Effector memory CD8-positive, alpha-beta T cell (primary cell): ENCODE measurements at regions not wholly inside any gene's neighbourhood (a gene's known extent, or its start where the extent isn't known, plus 50 kb on each side); places are given as distances from the start of the nearest gene placed in this dataset.

ENCODE experiments used
- ATAC-seq: fragments of 150-1000 bp; cut with Tn5 transposase; replicated peaks from 2 replicates; pipeline ENCODE4 v1.10.0; 2021; ENCODE audit warnings: mild to moderate bottlenecking, moderate library complexity
- DNase-seq, 3 experiments: peaks; one replicate each; pipeline ENCODE4 v3.0.0; 2021
- H3K27ac Mint-ChIP-seq, 2 donors: one replicate each; pipeline ENCODE4 v1.8.0; 2022; ENCODE audit warnings: mild to moderate bottlenecking in 2 of 2, mixed read lengths in 2 of 2, moderate library complexity in 2 of 2
- H3K27me3 Mint-ChIP-seq, 2 donors: one replicate each; pipeline ENCODE4 v1.8.0; 2022; ENCODE audit warnings: mixed read lengths in 2 of 2
- H3K36me3 Mint-ChIP-seq: one replicate; pipeline ENCODE4 v1.8.0; 2022; ENCODE audit warnings: mild to moderate bottlenecking, moderate library complexity, mixed read lengths; ENCODE audit not compliant: insufficient read depth
- H3K4me1 Mint-ChIP-seq, 2 donors: one replicate each; pipeline ENCODE4 v1.8.0; 2022; ENCODE audit warnings: low read depth in 2 of 2, mixed read lengths in 2 of 2
- H3K4me3 Mint-ChIP-seq, 2 donors: one replicate each; pipeline ENCODE4 v1.8.0; 2022; ENCODE audit warnings: mild to moderate bottlenecking in 2 of 2, mixed read lengths in 2 of 2, moderate library complexity in 2 of 2
- H3K9me3 Mint-ChIP-seq, 2 donors: one replicate each; pipeline ENCODE4 v1.8.0; 2022; ENCODE audit warnings: mixed read lengths in 2 of 2

DNA sequence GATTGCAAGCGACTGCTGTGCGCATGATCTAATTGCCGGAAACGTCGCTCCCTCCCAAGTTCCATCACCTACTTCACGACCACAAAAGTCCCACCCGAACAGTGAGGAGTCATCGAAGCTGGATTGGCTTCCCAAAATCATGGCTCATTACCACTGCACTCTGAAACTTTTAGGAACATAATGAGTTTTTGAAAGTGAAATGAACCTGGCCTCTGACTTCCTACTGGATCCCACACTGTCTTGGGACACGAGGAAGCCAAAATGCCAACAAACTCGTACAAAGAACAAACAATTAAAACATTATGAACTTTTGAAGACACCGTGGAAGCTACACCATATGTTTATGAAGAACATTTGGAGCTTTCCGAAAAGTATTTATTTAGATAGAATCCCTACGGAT is 334.8 kb upstream of the TMPO start:
- Mint-ChIP-seq H3K27me3 (peaks cover 10 to 39% of the 10 kb centered on the region in 2 donors), H3K4me1 (no peaks in the 10 kb centered on the region), H3K4me3 (no peak overlapping the region), H3K9me3 (peaks cover 3 to 8% of the 10 kb centered on the region in 2 donors), H3K27ac (no peak overlapping the region), H3K36me3 (no peaks in the 10 kb centered on the region)
- ATAC-seq (no peak), DNase-seq (no peak)

DNA sequence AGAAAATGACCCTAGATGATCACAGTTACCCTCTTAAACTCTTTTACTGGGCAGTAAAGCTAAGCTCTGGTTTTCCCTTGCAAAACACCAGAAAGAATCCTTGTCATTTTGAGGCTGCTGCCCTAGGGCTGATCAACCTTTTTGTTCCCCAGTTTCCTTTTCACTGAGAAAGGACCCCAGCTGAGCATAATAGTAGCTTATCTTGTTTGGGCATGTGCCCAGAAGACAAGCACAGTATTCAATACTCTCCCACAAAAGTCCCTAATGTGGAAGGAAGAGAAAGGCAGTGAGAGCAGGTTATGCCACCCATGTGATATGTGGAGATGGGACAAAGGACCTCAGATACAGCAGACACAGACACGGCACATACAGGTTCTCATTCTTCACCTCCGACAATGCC is 332.6 kb upstream of the TMPO start:
- no peaks in the 10 kb centered on the region for H3K36me3 Mint-ChIP-seq
- no peaks in the 10 kb centered on the region for H3K4me1 Mint-ChIP-seq
- no peak overlapping the region for H3K27ac Mint-ChIP-seq
- no peak overlapping the region for H3K4me3 Mint-ChIP-seq
- H3K9me3 Mint-ChIP-seq, result peaks cover 3 to 8% of the 10 kb centered on the region in 2 donors
- peaks cover 10 to 42% of the 10 kb centered on the region in 2 donors for H3K27me3 Mint-ChIP-seq
- ATAC-seq (no peak), DNase-seq (no peak)

DNA sequence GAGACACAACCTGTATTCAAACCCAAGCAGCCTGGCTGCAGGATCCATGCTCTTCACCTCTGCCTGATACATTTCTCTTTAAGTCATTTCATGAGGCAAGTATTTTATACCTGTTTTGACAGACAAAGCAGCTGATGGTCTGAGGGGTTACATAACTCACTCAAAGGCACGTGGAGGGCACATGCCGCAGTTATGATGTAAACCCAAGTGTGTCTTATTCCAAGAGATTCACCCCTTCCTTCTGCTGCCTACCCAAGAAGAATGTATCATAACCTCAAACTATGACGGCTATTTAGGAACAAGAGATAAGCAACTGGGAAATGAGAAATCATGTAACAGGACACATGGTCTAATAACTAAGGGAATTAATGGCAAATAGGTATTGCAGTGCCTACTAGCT is 329.8 kb upstream of the TMPO start:
- Mint-ChIP-seq H3K9me3 (peaks cover 3 to 8% of the 10 kb centered on the region in 2 donors), H3K4me3 (no peak overlapping the region), H3K4me1 (no peaks in the 10 kb centered on the region), H3K27me3 (peaks cover 10 to 31% of the 10 kb centered on the region in 2 donors), H3K27ac (no peak overlapping the region), H3K36me3 (no peaks in the 10 kb centered on the region)
- ATAC-seq (no peak), DNase-seq (no peak)

GRCh38 chr12:98188650-98189077 is 326.7 kb upstream of the TMPO start:
- H3K27me3 Mint-ChIP-seq, result peaks cover 0 to 17% of the 10 kb centered on the region in 2 donors
- H3K4me3 Mint-ChIP-seq, result no peak overlapping the region
- H3K27ac Mint-ChIP-seq, result no peak overlapping the region
- DNase-seq, result no peak
- no peak for ATAC-seq
- H3K36me3 Mint-ChIP-seq, result no peaks in the 10 kb centered on the region
- H3K9me3 Mint-ChIP-seq, result peaks cover 0 to 3% of the 10 kb centered on the region in 2 donors
- no peaks in the 10 kb centered on the region for H3K4me1 Mint-ChIP-seq

- peaks cover 0 to 3% of the 10 kb centered on the region in 2 donors for H3K9me3 Mint-ChIP-seq
- ATAC-seq, result no peak
- no peak overlapping the region for H3K4me3 Mint-ChIP-seq
- H3K27ac Mint-ChIP-seq, result no peak overlapping the region
- H3K36me3 Mint-ChIP-seq, result no peaks in the 10 kb centered on the region
- DNase-seq, result no peak
- peaks cover 6 to 11% of the 10 kb centered on the region in 2 donors for H3K27me3 Mint-ChIP-seq
- H3K4me1 Mint-ChIP-seq, result no peaks in the 10 kb centered on the region
Observed at GRCh38 chr12:98194591-98194990, 320.8 kb upstream of the TMPO start.

GRCh38 chr12:98198261-98198982 is 317.0 kb upstream of the TMPO start:
- no peaks in the 10 kb centered on the region for H3K36me3 Mint-ChIP-seq
- ATAC-seq (no peak), DNase-seq (no peak)
- no peak overlapping the region for H3K27ac Mint-ChIP-seq
- H3K4me3 Mint-ChIP-seq, result no peak overlapping the region
- peaks cover 6 to 21% of the 10 kb centered on the region in 2 donors for H3K27me3 Mint-ChIP-seq
- H3K9me3 Mint-ChIP-seq, result no peaks in the 10 kb centered on the region
- no peaks in the 10 kb centered on the region for H3K4me1 Mint-ChIP-seq

DNA sequence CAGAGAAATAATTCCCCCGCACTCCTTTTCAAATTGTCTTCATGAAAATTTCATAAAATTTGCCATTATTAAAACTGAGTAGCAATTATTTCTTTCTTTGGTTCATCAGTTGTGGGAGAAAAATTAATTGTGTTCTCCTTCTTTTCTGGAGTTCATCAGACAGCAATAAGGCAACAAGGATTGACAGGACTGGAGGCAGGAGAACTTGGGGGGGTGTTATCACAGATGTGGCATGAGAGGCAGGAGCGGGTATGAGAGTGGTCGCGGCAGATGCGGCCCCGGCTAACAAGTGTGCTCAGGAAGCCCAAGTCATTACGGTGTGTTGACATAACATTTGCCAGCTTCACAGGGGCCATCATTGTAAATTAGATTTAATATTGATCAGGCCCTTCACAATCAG is 306.6 kb upstream of the TMPO start:
- no peaks in the 10 kb centered on the region for H3K4me1 Mint-ChIP-seq
- no peak overlapping the region for H3K27ac Mint-ChIP-seq
- ATAC-seq, result no peak

GRCh38 chr12:98211909-98212695 is 303.3 kb upstream of the TMPO start:
- Mint-ChIP-seq H3K36me3 (no peaks in the 10 kb centered on the region), H3K4me3 (no peak overlapping the region), H3K9me3 (peaks cover 0 to 4% of the 10 kb centered on the region in 2 donors), H3K27me3 (peaks cover 9 to 18% of the 10 kb centered on the region in 2 donors), H3K4me1 (no peaks in the 10 kb centered on the region), H3K27ac (no peak overlapping the region)
- ATAC-seq, result no peak
- no peak for DNase-seq

More for the DNA sequence above, 306.6 kb upstream of the TMPO start:
- H3K36me3 Mint-ChIP-seq, result no peaks in the 10 kb centered on the region
- H3K27me3 Mint-ChIP-seq, result peaks cover 0 to 15% of the 10 kb centered on the region in 2 donors
- DNase-seq, result no peak
- peaks cover 6 to 8% of the 10 kb centered on the region in 2 donors for H3K9me3 Mint-ChIP-seq
- no peak overlapping the region for H3K4me3 Mint-ChIP-seq

DNA sequence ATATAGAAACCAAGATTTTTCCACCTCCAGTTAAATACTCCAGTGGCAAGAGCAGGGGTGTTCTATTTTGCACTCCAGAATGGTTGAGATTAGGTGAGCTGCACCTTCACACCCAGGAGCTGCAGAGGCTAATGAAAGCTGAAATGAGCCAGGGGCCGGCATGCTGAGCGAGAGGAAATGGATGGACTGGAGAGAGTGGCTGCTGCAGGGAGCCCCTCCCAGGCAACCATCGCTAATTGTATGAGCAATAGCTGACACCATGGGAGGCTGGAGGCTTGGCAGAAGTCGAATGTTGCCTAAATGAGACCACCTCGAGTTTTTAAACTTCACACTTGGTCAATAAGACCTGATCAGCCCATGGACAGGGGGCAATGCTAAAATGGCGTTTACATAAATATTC is 301.8 kb upstream of the TMPO start:
- H3K9me3 Mint-ChIP-seq, result peaks cover 0 to 4% of the 10 kb centered on the region in 2 donors
- H3K4me3 Mint-ChIP-seq, result no peak overlapping the region
- no peak overlapping the region for H3K27ac Mint-ChIP-seq
- H3K4me1 Mint-ChIP-seq, result no peaks in the 10 kb centered on the region
- H3K27me3 Mint-ChIP-seq, result peaks cover 9 to 18% of the 10 kb centered on the region in 2 donors
- DNase-seq (no peak), ATAC-seq (no peak)
- H3K36me3 Mint-ChIP-seq, result no peaks in the 10 kb centered on the region

DNA sequence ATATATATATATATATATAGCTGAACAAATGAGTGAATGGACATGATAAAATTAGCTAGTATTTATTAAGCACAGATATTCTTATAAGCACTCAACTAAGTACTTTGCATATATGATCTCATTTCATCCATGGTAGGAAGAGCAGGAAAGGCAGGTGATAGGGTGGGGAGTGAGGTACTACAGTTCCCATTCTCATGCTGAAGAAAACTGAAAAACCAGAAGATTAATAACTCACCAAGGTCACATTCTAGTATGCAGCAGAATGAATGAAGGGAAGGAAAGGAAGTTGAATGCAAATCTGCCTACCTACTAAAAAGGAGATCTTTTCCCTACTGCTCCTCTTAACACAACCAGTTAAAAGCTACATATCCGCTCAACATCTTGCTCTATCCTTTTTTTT is 298.1 kb upstream of the TMPO start:
- Mint-ChIP-seq H3K27me3 (peaks cover 22 to 29% of the 10 kb centered on the region in 2 donors), H3K27ac (no peak overlapping the region), H3K9me3 (peaks cover 0 to 4% of the 10 kb centered on the region in 2 donors), H3K4me3 (no peak overlapping the region), H3K36me3 (no peaks in the 10 kb centered on the region), H3K4me1 (no peaks in the 10 kb centered on the region)
- no peak for DNase-seq
- no peak for ATAC-seq

DNA sequence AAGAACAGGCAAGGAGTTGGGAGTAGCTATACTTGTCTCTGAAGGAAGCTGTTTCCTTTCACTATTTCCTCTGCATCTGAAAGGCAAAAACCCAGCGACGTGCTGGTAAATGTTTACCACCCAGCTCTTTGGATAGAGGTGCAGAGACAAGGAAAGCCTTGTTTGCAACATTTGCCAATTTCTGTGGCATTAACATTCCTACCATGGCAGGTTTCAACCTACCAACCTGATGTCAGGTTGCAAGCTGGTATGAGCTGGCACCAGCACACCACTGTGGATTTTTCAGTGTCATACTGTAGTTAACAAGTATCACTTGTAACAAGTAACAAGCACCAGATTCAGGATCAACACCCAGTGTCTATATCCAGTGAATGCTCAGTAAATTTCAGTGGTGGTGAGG is 294.8 kb upstream of the TMPO start:
- peaks cover 0 to 8% of the 10 kb centered on the region in 2 donors for H3K9me3 Mint-ChIP-seq
- ATAC-seq (no peak), DNase-seq (no peak)
- peaks cover 37 to 48% of the 10 kb centered on the region in 2 donors for H3K27me3 Mint-ChIP-seq
- H3K4me1 Mint-ChIP-seq, result peaks cover 0 to 5% of the 10 kb centered on the region in 2 donors
- no peak overlapping the region for H3K27ac Mint-ChIP-seq
- H3K4me3 Mint-ChIP-seq, result no peak overlapping the region
- no peaks in the 10 kb centered on the region for H3K36me3 Mint-ChIP-seq

DNA sequence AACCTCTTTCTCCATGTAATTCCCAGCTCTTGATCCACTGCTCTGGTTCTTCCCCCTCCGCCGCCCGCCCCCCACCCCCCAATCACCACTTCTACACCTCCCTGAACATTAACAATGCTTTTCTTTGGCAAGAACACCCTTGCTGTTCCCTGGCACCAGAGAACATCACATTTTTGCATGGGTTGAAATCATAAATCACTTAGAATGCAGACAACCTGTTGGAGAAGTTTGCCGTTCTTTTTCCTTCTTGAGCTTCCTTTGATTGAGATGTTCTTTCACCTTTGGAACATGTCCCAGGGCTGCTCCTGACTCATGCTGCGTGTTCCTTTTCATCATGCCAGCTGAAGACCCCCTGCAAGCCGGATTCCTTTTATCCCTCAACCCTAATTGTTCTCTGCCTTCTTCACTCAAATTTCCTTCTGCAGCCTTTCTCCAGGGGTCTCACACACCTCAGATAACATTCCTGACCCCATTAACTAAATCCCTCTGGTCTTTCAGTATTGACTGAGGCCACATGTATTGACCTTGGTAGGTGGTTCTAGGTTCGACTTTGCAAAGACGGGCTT is 294.1 kb upstream of the TMPO start:
- Mint-ChIP-seq H3K4me1 (peaks cover 0 to 5% of the 10 kb centered on the region in 2 donors), H3K27ac (no peak overlapping the region), H3K36me3 (no peaks in the 10 kb centered on the region), H3K4me3 (no peak overlapping the region), H3K27me3 (peaks cover 31 to 45% of the 10 kb centered on the region in 2 donors), H3K9me3 (peaks cover 0 to 8% of the 10 kb centered on the region in 2 donors)
- DNase-seq (no peak), ATAC-seq (no peak)

GRCh38 chr12:98222135-98222534 is 293.3 kb upstream of the TMPO start:
- no peak for ATAC-seq
- H3K9me3 Mint-ChIP-seq, result peaks cover 0 to 4% of the 10 kb centered on the region in 2 donors

More at GRCh38 chr12:98222135-98222534, 293.3 kb upstream of the TMPO start:
- peaks cover 26 to 39% of the 10 kb centered on the region in 2 donors for H3K27me3 Mint-ChIP-seq
- DNase-seq, result no peak
- H3K4me3 Mint-ChIP-seq, result no peak overlapping the region
- no peaks in the 10 kb centered on the region for H3K36me3 Mint-ChIP-seq
- H3K27ac Mint-ChIP-seq, result no peak overlapping the region
- peaks cover 0 to 5% of the 10 kb centered on the region in 2 donors for H3K4me1 Mint-ChIP-seq
